SU-DHL-6 (cell line): ENCODE measurements at regions not wholly inside any gene's neighbourhood (a gene's known extent, or its start where the extent isn't known, plus 50 kb on each side); places are given as distances from the start of the nearest gene placed in this dataset.
"Not testable (repeated sequence)": the region's sequence is repeated elsewhere in the genome, so short reads cannot be mapped to it uniquely, and the experiment has no call there.

Experiments used
- H2AFZ ChIP-seq: fragments of 200-600 bp; sonication (generic); 2 replicates; pipeline ENCODE4 v1.6.1; 2014; ENCODE audit warnings: low read depth, mild to moderate bottlenecking, moderate library complexity, mixed read lengths, antibody characterized with exemption, low read length; ENCODE audit not compliant: severe bottlenecking
- H3F3A ChIP-seq: fragments of 200-600 bp; shearing (Covaris generic); 2 replicates; pipeline ENCODE4 v1.6.0; 2016; ENCODE audit warnings: antibody characterized with exemption, mild to moderate bottlenecking; ENCODE audit not compliant: insufficient read depth
- H3K27ac ChIP-seq: fragments of 200-600 bp; sonication (generic); 2 replicates; pipeline ENCODE4 v1.5.1; 2016; ENCODE audit warnings: low read depth, mild to moderate bottlenecking, low read length, moderate library complexity, mixed read lengths
- H3K27me3 ChIP-seq: fragments of 200-600 bp; sonication (generic), shearing (Covaris generic); 2 replicates; pipeline ENCODE4 v1.6.0; 2014; ENCODE audit warnings: mild to moderate bottlenecking, low read length
- H3K36me3 ChIP-seq: fragments of 200-600 bp; sonication (generic); 2 replicates; pipeline ENCODE4 v1.6.1; 2014; ENCODE audit warnings: mild to moderate bottlenecking, low read length, mixed read lengths
- H3K4me2 ChIP-seq: fragments of 300-600, 200-600 bp; shearing (Covaris generic), sonication (generic); 2 replicates; pipeline ENCODE4 v1.6.0; 2014; ENCODE audit warnings: low read length, low read depth, mild to moderate bottlenecking; ENCODE audit not compliant: poor library complexity, severe bottlenecking
- H3K4me3 ChIP-seq: fragments of 200-600 bp; sonication (generic); 2 replicates; pipeline ENCODE4 v1.5.1; 2014; ENCODE audit warnings: antibody characterized with exemption, low read length, mild to moderate bottlenecking, mixed read lengths; ENCODE audit not compliant: insufficient read depth, poor library complexity, severe bottlenecking
- H3K79me2 ChIP-seq: fragments of 200-600 bp; sonication (generic); 2 replicates; pipeline ENCODE4 v1.6.1; 2014; ENCODE audit warnings: mild to moderate bottlenecking, low read length, moderate library complexity; ENCODE audit not compliant: insufficient read depth
- H3K9ac ChIP-seq: fragments of 200-600 bp; sonication (generic); 2 replicates; pipeline ENCODE4 v1.7.0; 2014; ENCODE audit warnings: mild to moderate bottlenecking, low read length
- H3K9me2 ChIP-seq: fragments of 200-600 bp; sonication (generic); replicated peaks from 2 replicates; pipeline ENCODE4 v1.6.1; 2014; ENCODE audit warnings: low read length; ENCODE audit not compliant: insufficient read depth
- H3K9me3 ChIP-seq: fragments of 200-600 bp; sonication (generic); 2 replicates; pipeline ENCODE4 v1.6.1; 2014; ENCODE audit warnings: low read length, mixed read lengths; ENCODE audit not compliant: insufficient read depth
- H4K20me1 ChIP-seq: fragments of 200-600 bp; sonication (generic); 2 replicates; pipeline ENCODE4 v1.6.1; 2014; ENCODE audit warnings: low read depth, mild to moderate bottlenecking, antibody characterized with exemption, low read length, moderate library complexity, mixed read lengths
- CTCF ChIP-seq: fragments of 200-600 bp; sonication (generic); IDR thresholded peaks from one replicate; pipeline ENCODE4 v1.5.1; 2017; ENCODE audit warnings: antibody characterized with exemption, mild to moderate bottlenecking, low read length, moderate library complexity; ENCODE audit not compliant: insufficient read depth, poor library complexity, severe bottlenecking
- EZH2phosphoT487 ChIP-seq: fragments of 200-600 bp; sonication (generic), shearing (Covaris generic); conservative IDR thresholded peaks from 2 replicates; pipeline ENCODE4 v1.6.1; 2018; ENCODE audit warnings: mild to moderate bottlenecking, antibody characterized with exemption, low read length, moderate library complexity, mixed read lengths

GRCh38 chr15:20295238-20295811 is 246.3 kb downstream of the GOLGA6L6 start:
- Histone ChIP-seq H3K79me2 (no peaks in the 10 kb centered on the region), H3K4me3 (no peak overlapping the region), H3F3A (no peaks in the 10 kb centered on the region), H3K27ac (no peak overlapping the region), H3K9me2 (no peaks in the 10 kb centered on the region), H3K36me3 (no peaks in the 10 kb centered on the region), H4K20me1 (no peaks in the 10 kb centered on the region), H3K4me2 (no peak overlapping the region), H3K27me3 (no peaks in the 10 kb centered on the region), H3K9me3 (no peaks in the 10 kb centered on the region), H3K9ac (no peak overlapping the region), H2AFZ (no peak overlapping the region)
- TF ChIP-seq CTCF = no peak
- no peak for TF ChIP-seq EZH2phosphoT487

GRCh38 chr15:20294651-20295237 is 246.9 kb downstream of the GOLGA6L6 start:
- Histone ChIP-seq H3K27ac (no peak overlapping the region), H3K9ac (no peak overlapping the region), H3K4me2 (no peak overlapping the region), H3K36me3 (no peaks in the 10 kb centered on the region), H3K79me2 (no peaks in the 10 kb centered on the region), H4K20me1 (no peaks in the 10 kb centered on the region), H3K9me2 (no peaks in the 10 kb centered on the region), H3K4me3 (no peak overlapping the region), H3K27me3 (no peaks in the 10 kb centered on the region), H2AFZ (no peak overlapping the region), H3K9me3 (no peaks in the 10 kb centered on the region), H3F3A (no peaks in the 10 kb centered on the region)
- TF ChIP-seq CTCF = no peak
- TF ChIP-seq EZH2phosphoT487 = no peak

GRCh38 chr15:20292422-20293005 is 249.1 kb downstream of the GOLGA6L6 start:
- H3K79me2 ChIP-seq, H2AFZ ChIP-seq, H3K36me3 ChIP-seq, H3K4me2 ChIP-seq, H3K9me2 ChIP-seq, H4K20me1 ChIP-seq, H3K4me3 ChIP-seq, H3K9me3 ChIP-seq, H3K27me3 ChIP-seq, H3K9ac ChIP-seq, H3F3A ChIP-seq, H3K27ac ChIP-seq: not testable (repeated sequence)

GRCh38 chr15:20291616-20292015 is 250.0 kb downstream of the GOLGA6L6 start:
- H3K9ac ChIP-seq, H3K27me3 ChIP-seq, H3K4me3 ChIP-seq, H3K9me3 ChIP-seq, H3K4me2 ChIP-seq, H3K79me2 ChIP-seq, H4K20me1 ChIP-seq, H3K36me3 ChIP-seq, H3K27ac ChIP-seq, H2AFZ ChIP-seq, H3K9me2 ChIP-seq, H3F3A ChIP-seq: not testable (repeated sequence)

GRCh38 chr15:20290606-20291005 is 251.0 kb downstream of the GOLGA6L6 start:
- not testable (repeated sequence) for H3K9ac ChIP-seq, H3F3A ChIP-seq, H3K27me3 ChIP-seq

GRCh38 chr15:20289538-20290103 is 252.0 kb downstream of the GOLGA6L6 start:
- not testable (repeated sequence) for H3K9ac ChIP-seq, H3K79me2 ChIP-seq, H3K4me2 ChIP-seq, H3F3A ChIP-seq, H3K4me3 ChIP-seq, H3K27ac ChIP-seq, H3K27me3 ChIP-seq, H3K9me2 ChIP-seq, H3K9me3 ChIP-seq, H2AFZ ChIP-seq, H4K20me1 ChIP-seq, H3K36me3 ChIP-seq

More at GRCh38 chr15:20290606-20291005, 251.0 kb downstream of the GOLGA6L6 start:
- not testable (repeated sequence) for H2AFZ ChIP-seq, H3K4me2 ChIP-seq, H3K36me3 ChIP-seq, H4K20me1 ChIP-seq, H3K4me3 ChIP-seq, H3K9me2 ChIP-seq, H3K27ac ChIP-seq, H3K9me3 ChIP-seq, H3K79me2 ChIP-seq
